ENCODE measurements at regions not wholly inside any gene's neighbourhood (a gene's known extent, or its start where the extent isn't known, plus 50 kb on each side); places are given as distances from the start of the nearest gene placed in this dataset.

DNA sequence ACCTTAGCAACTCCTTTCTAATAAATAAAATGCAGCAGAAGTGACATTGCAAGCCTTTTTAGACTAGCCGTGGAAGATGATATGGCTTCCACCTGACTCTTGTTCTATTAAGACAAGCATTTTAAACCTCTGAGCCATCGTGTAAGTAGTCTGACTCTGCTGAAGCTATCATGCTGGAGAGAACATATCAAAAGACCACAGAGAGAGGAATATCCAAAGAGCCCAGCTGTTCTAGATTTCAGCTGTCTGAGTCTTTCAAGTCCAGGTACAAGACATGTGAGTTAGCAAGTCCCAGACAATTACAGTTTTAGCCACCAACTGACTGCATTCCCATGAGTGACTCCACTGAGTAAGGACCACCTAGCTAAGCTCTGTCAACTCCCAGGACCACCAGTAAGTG lies 517.0 kb upstream of the NAALADL2 start (continued):
- TF ChIP-seq MEF2B (IDR thresholded peaks at IDR 0.05; ENCODE audit: partially characterized antibody, poor library complexity, severe bottlenecking), result no peak
- TF ChIP-seq ASH2L (IDR thresholded peaks at IDR 0.05; ENCODE audit: borderline replicate concordance, low read depth), result no peak

DNA sequence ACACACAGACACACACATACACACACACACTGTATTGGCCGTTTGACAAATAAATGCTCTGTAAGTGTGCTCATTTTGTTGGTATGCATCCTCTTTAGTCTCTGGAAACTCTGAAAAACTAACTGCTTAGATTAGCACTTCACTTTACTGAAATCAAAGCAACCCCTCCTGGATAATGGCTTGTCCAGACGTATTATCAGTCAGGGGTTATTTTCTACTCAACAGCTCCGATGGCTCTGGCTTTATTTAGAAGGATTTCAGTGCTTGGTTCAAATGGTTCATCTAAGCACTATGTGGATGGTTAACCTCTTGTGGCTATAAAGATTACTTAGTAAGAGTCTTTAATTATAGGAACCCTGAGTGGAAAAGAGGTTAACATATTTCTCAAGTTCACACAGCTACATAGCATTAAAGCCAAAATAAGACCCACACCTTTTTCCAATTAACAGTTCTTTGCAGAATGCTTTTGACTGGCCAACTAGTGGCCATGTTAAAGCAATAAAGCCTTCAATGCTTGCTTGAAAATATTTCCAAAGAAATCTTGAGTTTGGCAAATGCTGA lies 516.1 kb upstream of the NAALADL2 start:
- Histone ChIP-seq H3K9ac (ENCODE audit: control insufficient read depth, insufficient read depth, low read length) (no peak overlapping the region), H3K79me2 (ENCODE audit: control insufficient read depth, insufficient read depth, low read length) (no peaks in the 10 kb centered on the region), H3K4me1 (ENCODE audit: control insufficient read depth, insufficient read depth, low read length) (no peaks in the 10 kb centered on the region), H3K4me2 (ENCODE audit: control insufficient read depth, insufficient read depth) (no peak overlapping the region), H3K4me3 (no peak overlapping the region), H3K27me3 (replicated peaks in 1 of 2; ENCODE audit: control insufficient read depth in 2 of 2, insufficient read depth in 2 of 2, low read length in 1 of 2) (no peaks in the 10 kb centered on the region), H3K27ac (ENCODE audit: control insufficient read depth, insufficient read depth) (no peak overlapping the region), H3K9me3 (replicated peaks; ENCODE audit: control insufficient read depth, insufficient read depth, low read length) (no peaks in the 10 kb centered on the region), H4K20me1 (ENCODE audit: control insufficient read depth, insufficient read depth) (no peaks in the 10 kb centered on the region), H2AFZ (ENCODE audit: control insufficient read depth, low read depth, low read length) (no peak overlapping the region), H3K36me3 (ENCODE audit: control insufficient read depth in 2 of 2, insufficient read depth in 2 of 2, low read length in 1 of 2) (no peaks in the 10 kb centered on the region)
- ChIA-PET POLR2A (no interaction called here), SMC1A (ENCODE audit: uncharacterized antibody, unreplicated experiment) (no interaction called here), CTCF (interaction anchor here (0.9 kb wide), 1 partner anchor 13 kb away, joined by 3 read pairs; no protein-coding TSS in a partner anchor), RAD21 (ENCODE audit: unreplicated experiment) (no interaction called here)
- no peak for ATAC-seq
- intact Hi-C loops (cut with micrococcal nuclease; ENCODE audit: unreplicated experiment), result no loop called here
- DNase-seq (ENCODE audit: low read depth, low spot score), result no peak
- no TSS peak for BruUV-seq (replicated peaks)
- WGBS (ENCODE audit: insufficient coverage, insufficient replicate concordance, low lambda C conversion rate, missing lambda C conversion rate), result 13% methylated on average over 3 of the region's 3 CpGs
- TF ChIP-seq MYB (IDR thresholded peaks at IDR 0.05; ENCODE audit: borderline replicate concordance, low read depth, low read length) (no peak), BCL11A (IDR thresholded peaks at IDR 0.05; ENCODE audit: low read depth, low read length) (no peak), SUPT20H (IDR thresholded peaks at IDR 0.05; ENCODE audit: borderline replicate concordance, control insufficient read depth, low read depth, low read length) (no peak), SREBF2 (IDR thresholded peaks at IDR 0.05; ENCODE audit: low read length) (no peak), RELA (IDR thresholded peaks at IDR 0.05; ENCODE audit: borderline replicate concordance, partially characterized antibody) (no peak), TCF3 (IDR thresholded peaks at IDR 0.05; ENCODE audit: borderline replicate concordance, insufficient read depth, low read depth, low read length) (no peak), FOS (IDR thresholded peaks at IDR 0.05; ENCODE audit: borderline replicate concordance, extremely low read depth, insufficient read length) (no peak), SPI1 (IDR thresholded peaks at IDR 0.05; ENCODE audit: borderline replicate concordance, insufficient read depth, low read depth, low read length) (no peak), MTA3 (IDR thresholded peaks at IDR 0.05; ENCODE audit: borderline replicate concordance, low read length) (no peak), ZNF207 (IDR thresholded peaks at IDR 0.05; ENCODE audit: borderline replicate concordance) (no peak), SMC3 (IDR thresholded peaks at IDR 0.05; ENCODE audit: borderline replicate concordance, low read length) (no peak), CREM (IDR thresholded peaks at IDR 0.05; ENCODE audit: low read depth) (no peak)
- TF ChIP-seq, protein P1, sequence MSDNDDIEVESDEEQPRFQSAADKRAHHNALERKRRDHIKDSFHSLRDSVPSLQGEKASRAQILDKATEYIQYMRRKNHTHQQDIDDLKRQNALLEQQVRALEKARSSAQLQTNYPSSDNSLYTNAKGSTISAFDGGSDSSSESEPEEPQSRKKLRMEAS (IDR thresholded peaks at IDR 0.05; ENCODE audit: low read depth, low read length), result no peak
- TF ChIP-seq, protein P2, sequence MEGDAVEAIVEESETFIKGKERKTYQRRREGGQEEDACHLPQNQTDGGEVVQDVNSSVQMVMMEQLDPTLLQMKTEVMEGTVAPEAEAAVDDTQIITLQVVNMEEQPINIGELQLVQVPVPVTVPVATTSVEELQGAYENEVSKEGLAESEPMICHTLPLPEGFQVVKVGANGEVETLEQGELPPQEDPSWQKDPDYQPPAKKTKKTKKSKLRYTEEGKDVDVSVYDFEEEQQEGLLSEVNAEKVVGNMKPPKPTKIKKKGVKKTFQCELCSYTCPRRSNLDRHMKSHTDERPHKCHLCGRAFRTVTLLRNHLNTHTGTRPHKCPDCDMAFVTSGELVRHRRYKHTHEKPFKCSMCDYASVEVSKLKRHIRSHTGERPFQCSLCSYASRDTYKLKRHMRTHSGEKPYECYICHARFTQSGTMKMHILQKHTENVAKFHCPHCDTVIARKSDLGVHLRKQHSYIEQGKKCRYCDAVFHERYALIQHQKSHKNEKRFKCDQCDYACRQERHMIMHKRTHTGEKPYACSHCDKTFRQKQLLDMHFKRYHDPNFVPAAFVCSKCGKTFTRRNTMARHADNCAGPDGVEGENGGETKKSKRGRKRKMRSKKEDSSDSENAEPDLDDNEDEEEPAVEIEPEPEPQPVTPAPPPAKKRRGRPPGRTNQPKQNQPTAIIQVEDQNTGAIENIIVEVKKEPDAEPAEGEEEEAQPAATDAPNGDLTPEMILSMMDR (IDR thresholded peaks at IDR 0.05 in 2 of 3, conservative IDR thresholded peaks at IDR 0.05 in 1 of 3; ENCODE audit: control insufficient read depth in 2 of 3, extremely low read depth in 1 of 3, insufficient read depth in 1 of 3, low read depth in 3 of 3, low read length in 3 of 3), result no peak
- no peak for FAIRE-seq
- in situ Hi-C loops (cut with MboI), result no loop called here
